ENCODE measurements at regions not wholly inside any gene's neighbourhood (a gene's known extent, or its start where the extent isn't known, plus 50 kb on each side); places are given as distances from the start of the nearest gene placed in this dataset.

- no peak for TF ChIP-seq CTCF (IDR thresholded peaks at IDR 0.05; ENCODE audit: low read depth, low read length)
- no peak for TF ChIP-seq EZH2phosphoT487 (IDR thresholded peaks at IDR 0.05; ENCODE audit: low read depth)
Observed at GRCh38 chr4:130478406-130478805, 1382.5 kb downstream of the C4orf33 start.

All from OCI-LY3 (cell line).